ENCODE measurements at regions not wholly inside any gene's neighbourhood (a gene's known extent, or its start where the extent isn't known, plus 50 kb on each side); places are given as distances from the start of the nearest gene placed in this dataset.

GRCh38 chr10:123326674-123327073 is 172.5 kb downstream of the BUB3 start:
- no peak for TF ChIP-seq CTCF (IDR thresholded peaks at IDR 0.05)
- TF ChIP-seq POLR2A (IDR thresholded peaks at IDR 0.05) = no peak
- TF ChIP-seq POLR2AphosphoS5 (IDR thresholded peaks at IDR 0.05) = no peak
